ENCODE measurements at regions not wholly inside any gene's neighbourhood (a gene's known extent, or its start where the extent isn't known, plus 50 kb on each side); places are given as distances from the start of the nearest gene placed in this dataset.

DNA sequence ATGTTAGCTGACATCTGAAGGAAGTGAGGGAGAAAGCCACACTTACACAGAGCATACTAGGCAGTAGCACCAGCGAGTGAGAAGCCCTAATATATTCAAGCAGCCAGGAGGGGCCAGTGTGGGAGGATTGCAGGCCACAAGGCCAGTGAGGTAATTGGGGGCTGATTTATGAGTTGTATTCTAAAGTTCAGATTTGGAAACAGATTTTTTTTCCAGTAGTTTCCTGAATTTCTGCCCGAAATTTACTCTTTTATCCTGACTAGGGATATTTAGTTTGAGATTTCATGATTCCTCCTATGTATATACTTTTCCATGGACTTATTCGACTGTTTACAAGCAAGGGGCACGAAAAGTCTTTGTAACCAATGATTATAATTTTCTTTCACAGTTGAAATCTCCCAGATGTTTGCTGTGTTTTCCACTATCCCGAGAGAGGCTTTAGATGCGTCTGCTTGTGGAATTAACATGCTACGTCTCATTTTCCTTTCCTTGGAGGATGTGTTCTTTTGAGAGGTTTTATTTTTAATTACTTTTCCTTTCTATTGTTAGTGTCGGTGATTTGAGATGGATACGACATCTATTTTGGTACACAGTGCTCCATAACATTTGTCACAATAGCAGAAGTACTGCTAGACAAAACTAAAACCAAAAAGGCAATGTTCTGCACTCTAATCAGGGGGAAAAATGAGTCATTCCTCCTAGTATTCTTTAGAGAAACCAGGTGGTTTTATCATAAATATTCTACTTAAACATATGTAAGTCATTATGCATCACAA, 356.3 kb upstream of the HSF2 start:
- in situ Hi-C loops (cut with HindIII; ENCODE audit: low sequenced_read_pairs), result loop anchor here (25.0 kb wide), 1 partner anchor 606 kb away; the partner anchor contains the start of gene GJA1

GRCh38 chr6:122048570-122048969, 350.9 kb upstream of the HSF2 start:
- in situ Hi-C loops (cut with HindIII; ENCODE audit: low sequenced_read_pairs), result loop anchor here (25.0 kb wide), 1 partner anchor 611 kb away; the partner anchor contains the start of gene GJA1

- in situ Hi-C loops (cut with HindIII; ENCODE audit: low sequenced_read_pairs), result loop anchor here (25.0 kb wide), 1 partner anchor 612 kb away; the partner anchor contains the start of gene GJA1
Measured at GRCh38 chr6:122049341-122049740, 350.1 kb upstream of the HSF2 start.

DNA sequence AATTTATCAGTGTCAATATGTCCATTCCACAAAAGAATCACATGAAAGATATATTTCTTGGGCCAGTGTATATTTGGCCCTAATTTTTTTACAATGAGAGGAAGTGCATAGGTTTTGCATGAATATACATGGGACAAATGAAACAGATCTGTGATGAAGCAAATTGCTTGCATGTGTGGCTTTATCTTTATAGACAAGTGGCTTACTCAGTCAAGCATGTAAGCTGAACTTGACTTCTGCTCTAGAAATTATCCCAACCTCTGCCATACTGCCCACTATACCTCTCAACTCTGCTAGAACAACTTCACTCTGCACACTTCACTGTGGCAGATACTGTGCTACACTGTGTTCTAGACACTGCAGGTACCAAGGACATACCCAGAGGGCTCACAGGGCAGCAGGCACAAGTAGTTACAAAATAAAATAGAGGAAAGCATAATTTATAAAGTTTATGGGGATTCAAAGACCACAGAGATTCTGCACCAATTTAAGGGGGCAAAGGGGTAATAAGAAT, 349.2 kb upstream of the HSF2 start:
- in situ Hi-C loops (cut with HindIII; ENCODE audit: low sequenced_read_pairs), result no loop called here

GRCh38 chr6:122052346-122052900, 347.0 kb upstream of the HSF2 start:
- in situ Hi-C loops (cut with HindIII; ENCODE audit: low sequenced_read_pairs), result no loop called here

- in situ Hi-C loops (cut with HindIII; ENCODE audit: low sequenced_read_pairs), result no loop called here
Measured at GRCh38 chr6:122059918-122060317, 339.5 kb upstream of the HSF2 start.

DNA sequence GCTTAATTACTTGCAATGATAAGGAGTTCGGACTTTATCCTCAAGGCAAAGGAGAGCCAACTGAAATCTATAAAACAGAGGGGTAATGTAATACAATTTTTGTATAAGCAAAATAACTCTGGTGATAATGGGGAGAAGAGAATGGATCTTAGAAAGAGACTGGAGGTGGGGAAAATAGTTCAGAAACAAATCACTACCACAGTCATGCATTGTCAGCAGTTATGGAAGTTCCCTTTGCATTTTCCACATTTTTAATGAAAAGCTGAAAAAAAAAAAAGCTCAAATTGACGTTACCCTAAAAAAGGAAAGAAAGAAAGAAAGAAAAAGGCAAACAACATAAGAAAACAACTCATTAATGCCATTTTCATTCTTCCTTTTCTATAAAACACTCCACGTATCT, 337.6 kb upstream of the HSF2 start:
- in situ Hi-C loops (cut with HindIII; ENCODE audit: low sequenced_read_pairs), result no loop called here

GRCh38 chr6:122063076-122063475, 336.4 kb upstream of the HSF2 start:
- in situ Hi-C loops (cut with HindIII; ENCODE audit: low sequenced_read_pairs), result no loop called here

DNA sequence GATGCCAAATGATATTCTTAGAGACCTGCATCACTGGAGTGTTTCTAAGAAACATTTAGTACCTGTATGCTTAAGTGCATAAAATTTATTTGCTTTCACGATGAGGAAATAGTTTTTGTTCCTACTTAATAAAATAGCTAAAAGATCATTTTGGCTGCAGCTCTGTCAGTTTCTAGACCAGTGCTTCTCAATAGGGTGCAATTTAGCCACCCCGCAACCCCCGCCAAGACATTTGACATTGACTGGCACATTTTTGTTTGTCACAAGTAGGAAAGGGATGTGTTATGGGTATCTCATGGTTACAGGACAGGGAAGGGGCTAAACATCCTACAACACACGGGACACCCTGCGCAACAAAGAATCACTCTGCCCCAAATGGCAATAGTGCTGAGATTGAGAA, 335.7 kb upstream of the HSF2 start:
- in situ Hi-C loops (cut with HindIII; ENCODE audit: low sequenced_read_pairs), result no loop called here

- in situ Hi-C loops (cut with HindIII; ENCODE audit: low sequenced_read_pairs), result no loop called here
Measured at GRCh38 chr6:122066200-122066599, 333.3 kb upstream of the HSF2 start.

- in situ Hi-C loops (cut with HindIII; ENCODE audit: low sequenced_read_pairs), result no loop called here
Measured at GRCh38 chr6:122068291-122068769, 331.1 kb upstream of the HSF2 start.

DNA sequence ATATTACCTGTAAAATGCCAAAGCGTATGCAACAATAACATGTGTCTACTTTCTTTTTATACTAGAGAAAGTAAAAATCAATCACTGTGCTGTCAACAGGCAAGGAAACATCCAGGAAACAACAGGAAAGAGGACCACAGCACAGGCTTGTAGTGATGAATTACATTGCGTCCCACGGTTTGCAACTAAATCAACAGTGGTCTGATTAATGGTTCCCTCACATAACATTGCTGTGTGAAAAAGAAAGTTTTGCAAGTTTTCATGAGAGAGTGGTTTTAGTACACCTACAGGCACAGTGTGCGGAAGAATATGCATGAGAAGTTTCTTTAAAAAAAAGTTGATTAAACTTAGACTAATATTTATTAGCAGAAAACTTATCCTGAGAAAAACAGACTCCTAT, 329.5 kb upstream of the HSF2 start:
- in situ Hi-C loops (cut with HindIII; ENCODE audit: low sequenced_read_pairs), result no loop called here

DNA sequence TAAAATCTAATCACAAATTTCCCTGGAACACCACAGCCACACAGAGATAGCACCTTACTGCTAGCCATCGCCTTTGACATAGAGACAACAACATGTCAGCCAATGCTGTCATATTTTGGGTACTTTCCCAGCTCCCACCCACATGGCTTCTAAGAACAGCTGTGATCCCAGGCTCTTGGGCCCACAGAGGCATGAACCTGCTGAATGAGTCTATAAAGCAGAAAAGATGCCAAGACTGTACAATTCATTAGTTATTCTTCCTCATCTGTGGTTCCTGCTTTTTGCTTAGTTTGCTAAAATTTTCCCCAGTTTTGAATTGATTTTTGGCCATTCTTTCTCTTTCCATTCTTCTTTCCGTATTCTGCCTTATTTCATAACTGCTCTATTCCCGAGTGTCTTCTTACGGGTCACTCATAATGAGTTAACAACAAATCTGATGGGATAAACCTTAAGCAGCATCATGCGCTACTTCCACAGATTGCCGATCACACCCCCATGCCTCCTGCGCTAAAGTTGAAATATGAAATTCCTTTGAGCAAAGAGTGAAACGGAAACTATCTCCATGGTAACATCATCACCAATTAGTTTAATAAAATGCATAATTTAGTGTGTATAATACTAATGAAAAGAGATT, 327.3 kb upstream of the HSF2 start:
- in situ Hi-C loops (cut with HindIII; ENCODE audit: low sequenced_read_pairs), result no loop called here

GRCh38 chr6:122075084-122075838, 324.2 kb upstream of the HSF2 start:
- in situ Hi-C loops (cut with HindIII; ENCODE audit: low sequenced_read_pairs), result no loop called here

DNA sequence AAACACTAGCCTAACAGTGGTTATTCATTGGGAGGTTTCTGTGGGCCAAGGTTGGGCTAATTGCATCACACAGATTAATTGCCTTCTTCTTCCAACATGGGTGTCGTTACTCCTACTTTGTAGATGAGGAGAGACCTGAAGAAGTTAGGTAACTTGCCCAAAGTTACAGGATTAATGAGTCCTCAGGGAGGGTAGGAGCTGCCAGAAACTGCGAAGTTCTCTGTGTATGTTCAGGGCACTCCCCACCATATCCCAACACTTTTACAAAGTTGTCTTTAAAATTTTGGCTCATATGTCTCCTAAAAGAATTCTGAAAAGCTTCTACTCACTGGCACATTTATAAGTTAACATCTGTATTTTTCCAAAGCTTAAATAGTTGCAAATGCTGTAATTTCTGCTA, 323.5 kb upstream of the HSF2 start:
- in situ Hi-C loops (cut with HindIII; ENCODE audit: low sequenced_read_pairs), result no loop called here

DNA sequence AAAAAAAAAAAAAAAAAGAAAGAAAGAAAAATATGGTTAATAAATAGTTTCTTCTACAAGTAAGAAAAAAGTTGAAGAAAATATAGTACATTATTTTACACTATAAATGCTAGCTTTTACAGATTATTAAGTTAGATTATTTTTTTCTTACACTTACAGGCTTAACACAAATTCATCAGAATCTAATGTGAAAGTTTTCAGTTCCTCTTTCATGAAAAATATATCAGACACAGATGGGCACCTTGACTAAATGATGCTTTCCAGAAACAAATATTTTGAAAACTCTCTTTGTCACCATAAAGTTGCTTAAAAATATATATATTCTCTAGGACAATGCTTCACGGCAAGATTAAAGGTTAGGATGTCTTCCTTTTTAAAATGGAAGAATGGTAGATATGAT, 321.8 kb upstream of the HSF2 start:
- in situ Hi-C loops (cut with HindIII; ENCODE audit: low sequenced_read_pairs), result no loop called here

GRCh38 chr6:122078481-122078880, 321.0 kb upstream of the HSF2 start:
- in situ Hi-C loops (cut with HindIII; ENCODE audit: low sequenced_read_pairs), result no loop called here

- in situ Hi-C loops (cut with HindIII; ENCODE audit: low sequenced_read_pairs), result no loop called here
Measured at GRCh38 chr6:122079916-122080315, 319.5 kb upstream of the HSF2 start.

DNA sequence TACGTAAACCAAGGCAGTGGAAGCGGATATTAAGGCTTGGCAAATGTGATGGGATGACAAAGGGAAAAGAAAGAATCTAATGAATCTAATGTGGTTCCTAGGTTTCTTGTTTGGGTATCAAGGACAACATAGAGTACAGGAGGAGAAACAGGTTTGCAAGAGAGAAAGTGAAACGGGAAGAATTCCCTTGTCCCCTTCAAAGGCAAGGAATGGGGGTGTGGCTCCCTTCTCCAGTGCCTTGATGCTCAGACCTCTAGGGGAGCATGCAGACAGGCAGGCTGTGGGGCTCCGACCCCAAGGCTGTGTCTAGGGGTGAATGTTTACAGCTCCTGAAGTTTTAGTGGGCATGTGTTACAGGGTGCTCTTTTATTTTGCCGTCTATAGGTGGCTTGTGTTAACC, 317.5 kb upstream of the HSF2 start:
- in situ Hi-C loops (cut with HindIII; ENCODE audit: low sequenced_read_pairs), result no loop called here

- in situ Hi-C loops (cut with HindIII; ENCODE audit: low sequenced_read_pairs), result no loop called here
Measured at GRCh38 chr6:122082370-122082769, 317.1 kb upstream of the HSF2 start.

- in situ Hi-C loops (cut with HindIII; ENCODE audit: low sequenced_read_pairs), result no loop called here
Measured at GRCh38 chr6:122092366-122092765, 307.1 kb upstream of the HSF2 start.

Data from DLD1 (cell line).